Kidney (tissue), 13 donors: ENCODE measurements at regions not wholly inside any gene's neighbourhood (a gene's known extent, or its start where the extent isn't known, plus 50 kb on each side); places are given as distances from the start of the nearest gene placed in this dataset.

Experiments used
- DNase-seq, 5 donors: peaks; one replicate each; pipeline ENCODE4 v3.0.0-alpha.2; 2013 to 2020
- FAIRE-seq: peaks from 2 replicates; lab custom pipeline; 2012; peaks lifted over from hg19 to GRCh38; lab: Jason Lieb, UNC
- H3K27ac ChIP-seq, 2 donors: one replicate each; pipeline ENCODE4 v1.7.0; 2013; ENCODE audit warnings: low read depth in 2 of 2, low read length in 2 of 2, inconsistent platforms in 1 of 2
- H3K27me3 ChIP-seq: one replicate; pipeline ENCODE4 v1.7.1; 2013; ENCODE audit warnings: low read length, inconsistent platforms; ENCODE audit not compliant: control insufficient read depth, insufficient read depth
- H3K36me3 ChIP-seq, 3 donors: one replicate each; pipeline versions ENCODE4 v1.7.0 to v1.7.1; 2013; ENCODE audit warnings: low read length in 3 of 3, control low read depth in 1 of 3, inconsistent platforms in 1 of 3; ENCODE audit not compliant: insufficient read depth in 3 of 3, control insufficient read depth in 2 of 3
- H3K4me1 ChIP-seq, 3 donors: one replicate each; pipeline versions ENCODE4 v1.7.0 to v1.7.1; 2013; ENCODE audit warnings: low read length in 3 of 3, inconsistent platforms in 1 of 3, low read depth in 1 of 3; ENCODE audit not compliant: control insufficient read depth in 2 of 3, insufficient read depth in 2 of 3
- H3K4me3 ChIP-seq, 3 donors: one replicate each; pipeline versions ENCODE4 v1.7.0 to v1.8.1; 2013; ENCODE audit warnings: low read length in 3 of 3, control low read depth in 1 of 3, inconsistent platforms in 1 of 3
- H3K9ac ChIP-seq, 3 donors: one replicate each; pipeline versions ENCODE4 v1.7.0 to v1.7.1; 2013; ENCODE audit warnings: low read length in 3 of 3, control low read depth in 1 of 3, inconsistent platforms in 1 of 3
- H3K9me3 ChIP-seq, 3 donors: one replicate each; pipeline versions ENCODE4 v1.7.0 to v1.7.1; 2013; ENCODE audit warnings: low read length in 3 of 3, control low read depth in 1 of 3, inconsistent platforms in 1 of 3; ENCODE audit not compliant: control insufficient read depth in 2 of 3, insufficient read depth in 1 of 3
- intact Hi-C: fragments of 100-400 bp; cut with DNase I; formaldehyde crosslinking; loops from one replicate; pipeline ENCODE4 v1.11.1; 2022
- TF ChIP-seq, protein P1 (sequence below): IDR thresholded peaks from 3 replicates; pipeline ENCODE4 v1.5.1; 2012; ENCODE audit warnings: mild to moderate bottlenecking, moderate library complexity, borderline replicate concordance; ENCODE audit not compliant: insufficient read depth; ENCODE audit errors: extremely low read depth
- donor health status: control.
- donor health status: control.
- donor health status: control.
- donor health status: control.
- donor health status: control.
- donor health status: DM: yes; HTN: yes; CAD: no.
- donor health status: Normal renal cell carcinoma (clear cell type).

DNA sequence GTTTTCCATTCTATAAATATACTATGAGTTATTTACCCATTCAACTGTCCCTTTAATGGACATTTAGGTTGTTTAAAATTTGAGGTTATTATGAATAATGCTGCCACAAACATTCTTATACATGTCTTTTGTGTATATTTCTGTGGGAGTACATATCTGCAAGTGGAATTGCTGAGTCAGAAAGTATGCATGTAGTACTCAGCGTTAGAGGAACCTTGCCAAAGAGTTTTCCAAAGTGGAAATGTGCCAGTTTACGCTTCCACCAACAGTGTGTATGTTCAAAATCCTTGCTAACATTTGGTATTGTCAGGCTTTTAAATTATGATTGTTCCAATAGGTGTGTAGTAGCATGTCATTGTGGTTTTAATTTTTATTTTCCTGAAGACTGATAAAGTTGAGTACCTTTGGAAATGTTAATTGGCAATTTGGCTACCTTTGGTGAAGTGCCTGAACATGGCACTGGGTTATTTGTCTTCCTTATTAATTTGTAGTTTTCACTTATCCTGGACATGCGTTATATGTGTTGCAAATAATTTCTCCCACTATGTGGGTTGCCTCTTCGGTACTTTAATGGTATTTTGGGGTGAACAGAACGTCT is 341.2 kb downstream of the CD83 start:
- intact Hi-C loops, result no loop called here
- DNase-seq, result no peak
- Histone ChIP-seq H3K27ac (no peak overlapping the region), H3K4me3 (no peak overlapping the region), H3K27me3 (no peaks in the 10 kb centered on the region), H3K9ac (no peak overlapping the region), H3K4me1 (no peaks in the 10 kb centered on the region), H3K36me3 (no peaks in the 10 kb centered on the region), H3K9me3 (no peaks in the 10 kb centered on the region)
- TF ChIP-seq, protein P1, sequence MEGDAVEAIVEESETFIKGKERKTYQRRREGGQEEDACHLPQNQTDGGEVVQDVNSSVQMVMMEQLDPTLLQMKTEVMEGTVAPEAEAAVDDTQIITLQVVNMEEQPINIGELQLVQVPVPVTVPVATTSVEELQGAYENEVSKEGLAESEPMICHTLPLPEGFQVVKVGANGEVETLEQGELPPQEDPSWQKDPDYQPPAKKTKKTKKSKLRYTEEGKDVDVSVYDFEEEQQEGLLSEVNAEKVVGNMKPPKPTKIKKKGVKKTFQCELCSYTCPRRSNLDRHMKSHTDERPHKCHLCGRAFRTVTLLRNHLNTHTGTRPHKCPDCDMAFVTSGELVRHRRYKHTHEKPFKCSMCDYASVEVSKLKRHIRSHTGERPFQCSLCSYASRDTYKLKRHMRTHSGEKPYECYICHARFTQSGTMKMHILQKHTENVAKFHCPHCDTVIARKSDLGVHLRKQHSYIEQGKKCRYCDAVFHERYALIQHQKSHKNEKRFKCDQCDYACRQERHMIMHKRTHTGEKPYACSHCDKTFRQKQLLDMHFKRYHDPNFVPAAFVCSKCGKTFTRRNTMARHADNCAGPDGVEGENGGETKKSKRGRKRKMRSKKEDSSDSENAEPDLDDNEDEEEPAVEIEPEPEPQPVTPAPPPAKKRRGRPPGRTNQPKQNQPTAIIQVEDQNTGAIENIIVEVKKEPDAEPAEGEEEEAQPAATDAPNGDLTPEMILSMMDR, result no peak
- no peak for FAIRE-seq

DNA sequence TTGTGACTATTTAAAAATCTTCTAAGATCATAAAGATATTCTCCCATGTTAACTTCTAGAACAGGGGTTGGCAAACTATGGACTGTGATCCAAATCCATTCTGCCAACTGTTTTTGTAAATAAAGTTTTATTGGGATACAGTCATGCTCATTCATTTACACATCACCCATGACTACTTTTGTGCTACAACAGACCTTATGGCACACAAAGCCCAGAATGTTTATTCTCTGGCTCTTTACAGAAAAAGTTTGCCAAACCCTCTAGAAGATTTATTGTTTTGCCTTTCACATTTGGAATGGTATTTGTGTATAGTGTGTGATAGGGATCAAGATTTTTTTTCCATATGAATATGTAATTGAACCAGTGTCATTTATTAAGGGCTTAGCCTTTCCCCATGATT is 341.7 kb downstream of the CD83 start:
- H3K27me3 ChIP-seq, result no peaks in the 10 kb centered on the region
- TF ChIP-seq, protein P1, result no peak
- intact Hi-C loops, result no loop called here
- DNase-seq, result no peak
- no peaks in the 10 kb centered on the region for H3K9me3 ChIP-seq
- FAIRE-seq, result no peak
- H3K9ac ChIP-seq, result no peak overlapping the region
- no peak overlapping the region for H3K27ac ChIP-seq
- H3K4me1 ChIP-seq, result no peaks in the 10 kb centered on the region
- no peaks in the 10 kb centered on the region for H3K36me3 ChIP-seq
- H3K4me3 ChIP-seq, result no peak overlapping the region

DNA sequence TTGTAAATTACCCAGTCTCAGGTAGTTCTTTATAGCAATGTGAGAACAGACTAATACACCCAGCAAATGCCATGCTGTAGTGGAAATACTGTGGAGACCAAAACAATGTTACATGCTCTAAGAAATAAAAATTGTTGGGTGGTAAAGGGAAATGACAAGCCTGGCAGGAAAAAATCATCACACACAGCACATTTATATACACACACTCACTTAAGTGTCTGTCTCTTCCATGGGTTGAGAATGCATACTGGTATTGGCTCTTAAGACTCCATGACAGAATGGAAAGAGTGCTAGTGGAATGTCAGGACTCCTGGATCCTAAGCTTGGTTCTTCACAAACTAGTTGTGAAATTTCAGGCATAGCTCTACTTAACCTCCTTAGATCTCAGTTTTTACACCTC is 343.0 kb downstream of the CD83 start:
- no peaks in the 10 kb centered on the region for H3K9me3 ChIP-seq
- no peak overlapping the region for H3K27ac ChIP-seq
- DNase-seq (no peak), FAIRE-seq (no peak)
- no peak overlapping the region for H3K9ac ChIP-seq
- no peaks in the 10 kb centered on the region for H3K27me3 ChIP-seq
- TF ChIP-seq, protein P1, result no peak
- no peak overlapping the region for H3K4me3 ChIP-seq
- H3K4me1 ChIP-seq, result no peaks in the 10 kb centered on the region
- H3K36me3 ChIP-seq, result no peaks in the 10 kb centered on the region
- intact Hi-C loops, result no loop called here

GRCh38 chr6:14462135-14462534 is 344.6 kb downstream of the CD83 start:
- no peak overlapping the region for H3K9ac ChIP-seq
- H3K9me3 ChIP-seq, result no peaks in the 10 kb centered on the region
- intact Hi-C loops, result no loop called here
- no peaks in the 10 kb centered on the region for H3K4me1 ChIP-seq
- FAIRE-seq (no peak), DNase-seq (no peak)
- TF ChIP-seq, protein P1, result no peak
- no peak overlapping the region for H3K4me3 ChIP-seq
- no peaks in the 10 kb centered on the region for H3K36me3 ChIP-seq
- no peak overlapping the region for H3K27ac ChIP-seq
- H3K27me3 ChIP-seq, result no peaks in the 10 kb centered on the region
